Hematopoietic multipotent progenitor cell treated with erythropoietin and hydrocortisone succinate and interleukin-3 and kit ligand, for 6 days (in vitro differentiated cells): ENCODE measurements at regions not wholly inside any gene's neighbourhood (a gene's known extent, or its start where the extent isn't known, plus 50 kb on each side); places are given as distances from the start of the nearest gene placed in this dataset.
A peak's percentile ranks its signal among the peaks of the same experiment; 100 is the strongest.

Source experiments
- DNase-seq: peaks from one replicate; pipeline ENCODE4 v3.0.0-alpha.2; 2015

DNA sequence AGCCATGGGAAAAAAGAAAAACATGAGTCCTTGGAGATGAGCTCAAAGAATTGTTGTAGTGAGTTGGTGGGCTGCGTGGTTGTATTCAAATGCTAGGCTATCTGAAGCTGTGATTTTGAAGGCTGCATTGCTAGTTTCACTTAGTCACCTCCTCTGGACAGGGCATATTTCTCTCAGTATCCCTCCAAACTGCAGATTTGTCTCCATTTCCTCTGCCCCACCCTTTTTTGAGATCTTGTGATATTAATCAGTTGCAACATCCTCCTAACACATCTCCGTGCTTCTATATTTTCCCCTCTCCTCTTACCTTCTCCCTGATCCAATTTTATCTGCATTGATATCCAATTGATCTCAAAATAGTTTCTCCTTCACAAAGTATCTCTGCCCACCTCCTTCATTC, 1048.0 kb upstream of the WWC1 start:
- DNase-seq = no peak

DNA sequence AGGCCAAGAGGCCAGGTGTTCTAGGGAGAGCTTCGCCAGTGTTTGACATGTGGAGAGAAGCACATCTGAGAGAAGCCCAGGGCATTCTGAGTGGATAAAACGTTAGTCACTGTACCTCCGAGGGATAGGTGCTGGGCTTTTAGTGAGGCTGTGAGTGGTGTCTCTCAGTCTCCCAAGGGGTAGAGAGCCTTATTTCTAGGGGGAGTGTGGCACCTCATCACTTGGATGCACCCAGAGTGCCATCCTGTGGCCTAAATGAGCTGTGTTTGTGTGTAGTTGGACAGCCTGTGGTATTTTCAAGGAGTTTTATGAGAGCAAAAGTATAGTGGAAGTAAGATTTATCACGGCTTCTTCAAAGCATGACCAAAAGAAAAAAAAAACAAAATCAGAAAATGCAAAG, 1046.9 kb upstream of the WWC1 start:
- no peak for DNase-seq

DNA sequence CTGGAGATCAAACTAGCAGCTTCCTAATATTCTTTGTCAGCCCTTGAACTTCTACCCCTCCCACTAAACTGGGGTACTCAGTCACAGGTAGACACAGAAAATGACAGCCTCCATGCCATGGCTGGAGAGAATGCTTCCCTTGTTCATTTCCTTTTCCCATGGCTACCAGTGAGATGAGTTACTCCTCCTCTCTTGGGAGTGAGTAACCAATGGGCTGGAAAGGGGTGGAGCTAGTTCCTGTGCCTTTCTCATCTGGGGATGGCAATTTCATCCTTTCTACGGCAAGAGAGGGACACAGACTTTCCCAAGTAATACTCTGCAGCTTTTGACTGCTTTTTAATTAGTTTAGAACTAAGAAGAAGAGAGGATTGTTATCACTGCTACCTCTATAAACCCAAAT, 1045.6 kb upstream of the WWC1 start:
- no peak for DNase-seq

DNA sequence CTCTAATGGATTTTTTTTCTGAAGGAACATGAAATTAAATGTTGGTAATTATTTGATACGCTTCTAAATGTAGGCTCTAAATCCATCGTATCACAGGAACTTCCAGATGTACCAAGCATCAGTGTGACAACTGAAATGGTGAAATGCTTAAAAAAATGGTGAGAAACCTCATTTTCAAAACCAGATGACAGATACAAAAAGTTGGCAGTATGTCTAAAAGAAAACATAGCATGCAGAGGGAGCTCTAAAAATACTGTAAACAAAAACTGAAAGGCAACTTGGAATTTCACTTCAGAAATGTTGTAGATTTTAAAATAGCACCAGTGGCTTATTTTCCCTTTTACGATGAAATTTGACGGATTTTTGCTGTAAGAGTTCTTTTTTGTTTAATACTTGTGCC, 1043.6 kb upstream of the WWC1 start:
- no peak for DNase-seq

DNA sequence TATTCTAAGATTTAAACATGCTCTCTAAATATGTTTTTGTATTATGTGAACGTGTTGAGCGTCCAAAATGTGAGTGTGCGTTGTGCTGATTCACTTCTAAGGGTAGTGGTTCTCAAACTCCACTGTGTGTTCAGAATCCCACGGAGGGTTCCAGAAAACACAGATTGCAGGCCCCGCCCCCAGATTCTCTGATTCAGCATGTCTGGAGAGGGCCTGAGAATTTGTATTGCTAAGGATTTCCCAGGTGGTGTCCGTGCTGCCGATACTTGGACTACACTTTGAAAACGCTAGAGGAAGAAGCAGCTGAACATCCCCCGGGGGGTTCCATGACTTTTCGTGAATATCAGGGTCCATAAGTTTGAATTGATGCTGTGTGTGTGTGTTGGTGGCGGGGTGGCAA, 1043.2 kb upstream of the WWC1 start:
- DNase-seq = no peak

DNA sequence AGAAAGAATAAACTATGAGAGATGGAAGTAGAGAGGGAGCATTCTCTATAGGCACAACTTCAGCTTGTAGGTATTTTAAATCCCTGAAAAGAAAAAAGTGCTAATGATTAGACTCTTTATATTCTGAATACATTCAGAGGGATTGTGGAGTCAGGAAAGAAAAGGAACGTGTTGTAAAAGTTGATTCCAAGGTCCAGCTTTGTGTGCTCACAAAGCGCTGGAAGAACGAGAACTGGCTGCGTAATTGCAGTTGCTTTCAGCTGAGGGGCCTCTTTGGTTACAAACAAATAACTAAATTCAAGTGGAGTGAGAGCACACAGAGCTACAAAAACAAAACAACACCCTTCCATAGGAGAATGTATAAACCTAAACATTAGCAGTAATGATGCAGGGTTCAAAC, 1040.4 kb upstream of the WWC1 start:
- DNase-seq = no peak

DNA sequence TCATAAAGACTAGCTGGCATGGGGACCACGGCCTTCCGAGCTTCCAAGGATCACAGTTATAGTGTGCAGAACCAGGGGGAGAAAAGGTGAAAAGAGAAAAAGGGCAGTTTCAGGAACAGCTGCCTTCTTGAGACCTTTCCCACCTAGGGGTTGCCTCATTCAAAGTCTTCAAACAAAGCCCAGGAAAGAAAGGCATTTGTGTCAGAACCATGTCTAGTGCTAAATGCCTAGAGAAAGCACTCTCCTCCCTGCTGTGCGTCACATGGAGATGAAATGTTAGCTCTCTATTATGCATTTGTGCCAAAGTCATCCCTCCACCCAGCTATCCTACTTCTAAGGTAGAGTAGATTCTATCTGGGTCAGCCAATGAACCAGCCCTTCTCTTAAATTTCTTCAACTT, 1037.3 kb upstream of the WWC1 start:
- no peak for DNase-seq

DNA sequence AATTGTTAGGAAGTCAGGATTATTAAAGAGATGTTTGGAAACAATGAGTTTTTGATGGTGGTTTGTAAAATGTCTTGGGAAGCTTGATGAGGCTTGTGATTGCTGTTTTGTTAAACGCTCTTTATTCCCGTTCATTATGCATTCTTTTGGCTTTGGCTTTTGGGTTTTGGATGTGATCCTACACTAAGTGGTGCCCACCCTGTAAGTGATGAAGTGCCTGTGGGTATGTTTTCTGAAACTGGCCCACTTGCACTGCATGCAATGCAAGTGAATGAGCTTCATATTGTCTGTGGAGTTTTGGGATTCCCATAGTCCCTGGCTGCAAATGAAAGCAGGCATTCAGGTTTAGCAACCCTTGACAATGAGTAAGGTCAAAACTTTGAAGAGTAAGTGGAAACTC, 1035.5 kb upstream of the WWC1 start:
- no peak for DNase-seq

DNA sequence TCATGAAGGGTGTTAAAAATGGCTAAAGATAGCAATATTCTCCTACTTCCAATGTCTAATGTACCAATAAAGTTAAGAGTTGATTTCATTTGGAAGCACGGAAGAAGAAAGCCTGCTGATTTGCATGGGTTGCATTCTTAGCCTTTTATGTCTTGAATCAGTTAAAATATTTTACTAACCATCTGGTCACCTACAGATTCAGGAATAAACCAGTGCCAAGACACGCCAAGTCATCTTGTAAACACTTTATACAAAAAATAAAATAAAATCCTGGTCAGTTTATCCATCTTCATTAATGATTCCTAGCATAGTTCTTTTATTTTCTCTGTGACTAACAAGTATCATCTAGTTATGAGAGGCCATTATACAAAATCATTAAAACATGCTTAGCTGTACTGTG, 1031.6 kb upstream of the WWC1 start:
- no peak for DNase-seq

DNA sequence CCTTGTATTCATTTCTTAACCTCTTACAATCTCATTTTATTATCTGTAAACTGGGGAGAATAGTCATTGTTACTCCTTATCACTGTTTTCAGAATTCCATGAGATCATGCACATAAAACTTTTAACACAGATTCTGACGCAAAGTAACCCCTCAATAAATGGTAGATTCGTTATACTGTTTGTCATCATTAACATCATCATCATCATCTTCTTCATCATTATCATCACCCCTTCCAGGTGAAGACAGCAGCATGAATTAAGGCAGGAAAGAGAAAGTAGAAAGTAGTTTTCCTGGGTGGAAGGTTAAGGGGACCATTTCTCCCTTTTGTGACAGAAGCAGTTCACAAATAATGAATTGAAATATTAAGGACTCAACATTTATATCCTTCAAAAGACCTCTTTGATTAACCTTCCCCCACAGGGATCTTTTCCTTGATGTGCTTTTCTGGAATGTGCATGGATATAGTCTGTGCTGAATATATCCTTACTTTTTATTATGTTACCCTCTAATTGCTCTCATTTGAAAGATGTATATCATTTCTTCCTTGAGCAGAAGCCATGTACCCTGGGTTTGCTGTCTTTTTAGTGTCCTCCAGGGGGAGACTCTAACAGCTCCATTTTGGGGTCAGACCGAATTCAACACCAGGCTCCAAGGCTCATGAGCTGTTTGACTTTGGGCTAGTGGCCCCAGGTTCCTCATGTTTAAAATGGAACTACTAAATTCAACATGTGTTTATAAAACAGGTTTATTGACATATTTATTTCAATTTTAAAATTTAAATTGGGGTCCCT, 1029.9 kb upstream of the WWC1 start:
- peak; percentile 7 for DNase-seq

DNA sequence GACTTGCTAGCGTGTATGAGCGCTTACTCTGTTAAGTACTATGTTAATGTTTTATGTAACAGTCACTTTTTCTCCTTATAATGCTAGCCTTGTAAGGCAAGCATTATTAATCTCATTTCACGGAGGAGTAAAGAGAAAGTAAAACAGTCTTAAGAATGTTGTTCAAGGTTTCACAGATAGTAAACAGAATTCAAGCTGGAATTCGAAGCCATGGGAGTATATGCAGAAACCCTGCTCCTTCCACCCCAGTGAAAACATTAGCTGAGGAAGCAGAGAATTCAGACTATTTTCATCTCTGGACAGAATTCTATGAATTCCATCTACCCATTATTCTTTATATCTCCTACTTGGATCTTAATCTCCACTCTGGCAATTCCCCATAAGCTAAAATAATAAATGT, 1028.3 kb upstream of the WWC1 start:
- DNase-seq = no peak

DNA sequence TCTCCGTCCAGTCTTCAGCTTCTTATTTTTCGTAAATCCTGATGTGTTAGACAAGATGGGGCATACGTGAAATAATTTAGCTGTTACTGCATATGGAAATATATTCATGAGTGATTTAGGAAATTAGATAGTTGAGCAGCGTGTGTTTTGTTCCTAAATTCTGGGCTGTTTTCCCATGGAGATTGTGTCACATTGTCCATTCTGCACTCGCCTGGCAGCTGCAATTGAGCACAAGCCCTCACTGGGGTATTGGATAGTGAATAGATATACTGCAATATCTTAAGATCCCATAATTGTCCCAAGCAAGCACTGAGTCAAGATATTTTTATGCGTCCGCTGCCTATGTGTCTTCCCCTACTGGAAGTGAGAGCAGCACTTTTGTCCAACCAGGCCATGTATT, 1027.1 kb upstream of the WWC1 start:
- DNase-seq = no peak

DNA sequence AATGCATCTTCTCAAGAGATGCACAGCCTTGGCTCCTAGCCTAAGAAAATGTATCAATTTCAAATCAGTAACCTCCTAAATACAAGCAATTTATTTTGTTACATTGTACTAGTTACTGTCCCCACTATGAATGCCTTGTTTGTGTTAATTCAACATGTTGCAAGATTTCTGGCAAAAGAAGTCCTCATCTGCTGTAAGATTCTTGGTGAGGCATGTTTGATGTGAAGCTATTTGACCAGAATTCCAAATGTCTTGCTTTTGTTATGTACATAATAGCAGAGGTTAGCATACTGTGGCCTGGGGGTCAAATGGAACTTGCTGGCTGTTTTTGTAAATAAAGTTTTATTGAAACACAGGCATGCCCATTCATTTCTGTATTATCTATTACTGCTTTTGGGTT, 1023.1 kb upstream of the WWC1 start:
- DNase-seq = no peak

DNA sequence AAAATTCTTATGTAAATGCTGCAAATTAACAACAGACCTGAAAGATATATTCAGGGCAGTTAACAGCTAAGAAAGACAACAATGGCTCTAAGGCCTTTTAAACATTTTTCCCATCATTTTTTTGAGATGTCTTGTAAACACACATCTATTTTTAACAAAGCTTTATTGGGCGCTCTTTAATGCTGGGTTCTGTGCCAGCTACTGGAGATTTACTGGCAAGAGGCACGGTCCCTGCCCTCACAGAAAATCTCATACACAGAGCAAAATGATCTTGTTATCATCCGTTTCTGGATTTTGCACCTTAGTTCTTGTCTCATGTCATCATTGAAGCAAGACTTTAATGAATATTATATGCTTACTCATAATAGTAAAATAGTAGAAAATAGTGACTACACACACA, 1022.3 kb upstream of the WWC1 start:
- no peak for DNase-seq

DNA sequence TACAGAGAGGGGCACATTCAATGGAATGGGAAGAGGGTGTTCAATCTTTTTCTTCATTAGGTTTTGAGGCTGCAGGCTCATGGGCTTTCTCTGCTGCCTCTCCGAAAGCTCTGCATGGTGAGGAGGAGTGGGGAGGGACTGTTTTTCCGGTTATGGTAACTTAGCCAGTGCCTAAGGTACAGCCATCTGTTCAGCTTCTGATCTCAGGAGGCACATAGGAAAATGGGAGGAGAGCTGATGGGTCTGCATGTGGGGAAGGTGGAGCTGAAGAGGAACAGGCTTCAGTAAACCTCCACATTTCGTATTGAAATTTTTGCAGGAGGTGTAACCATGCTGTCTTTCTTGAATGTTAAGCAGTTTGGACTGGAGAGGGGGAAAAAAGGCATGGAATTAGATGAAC, 1020.4 kb upstream of the WWC1 start:
- no peak for DNase-seq

DNA sequence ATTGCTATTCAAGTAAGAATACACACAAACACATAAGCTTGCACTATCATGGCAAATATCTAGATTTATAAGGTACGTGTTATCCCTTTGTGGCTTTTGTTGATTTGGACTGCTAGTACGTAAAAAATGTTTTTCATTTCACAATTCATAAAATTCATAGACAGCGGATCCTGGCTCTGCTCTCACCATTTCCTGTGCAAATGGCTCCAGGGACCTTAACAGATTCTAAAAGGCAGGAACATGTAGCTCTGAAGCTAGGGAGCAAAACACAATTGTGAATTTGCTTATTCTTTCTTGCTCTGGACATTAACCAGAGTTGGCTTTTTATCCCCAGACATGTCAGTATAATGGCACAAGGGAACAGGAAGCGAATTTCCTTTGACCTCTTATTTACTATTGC, 1019.9 kb upstream of the WWC1 start:
- DNase-seq = no peak

DNA sequence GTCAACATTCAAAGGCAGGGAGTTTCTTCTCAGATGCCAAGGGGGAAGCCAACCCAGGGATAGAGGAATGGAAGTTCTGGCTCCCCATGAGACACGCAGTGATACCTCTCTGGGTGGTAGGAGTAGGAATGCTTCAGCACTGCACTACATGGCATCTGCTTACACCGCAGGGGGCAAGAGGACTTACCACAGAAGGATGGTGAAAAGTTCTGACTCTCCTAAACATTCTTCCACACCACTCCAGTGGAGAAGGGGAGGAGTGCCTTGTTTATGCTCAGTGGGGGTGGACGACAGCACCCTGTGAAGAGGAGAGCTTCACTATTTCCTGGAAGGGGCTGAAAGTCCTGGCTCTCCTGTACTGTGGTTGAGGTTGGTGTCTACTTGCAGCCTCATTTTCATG, 1011.3 kb upstream of the WWC1 start:
- no peak for DNase-seq

DNA sequence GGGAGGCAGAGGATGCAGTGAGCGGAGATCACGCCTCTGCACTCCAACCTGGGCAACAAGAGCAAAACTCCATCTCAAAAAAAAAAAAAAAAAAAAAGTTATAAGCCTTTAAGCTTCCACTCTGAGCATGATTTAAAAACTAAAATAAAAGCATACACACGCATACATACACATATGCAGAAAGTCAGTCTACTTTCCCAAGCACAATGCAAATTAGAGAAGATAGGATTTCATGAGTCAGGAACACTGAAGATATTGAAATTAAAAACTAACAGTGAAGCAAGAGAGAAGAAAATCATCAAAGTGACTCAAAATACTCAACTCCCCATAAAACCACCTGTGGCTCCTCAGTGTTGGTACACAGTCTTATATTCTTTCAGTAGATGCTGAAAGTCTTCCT, 1009.5 kb upstream of the WWC1 start:
- no peak for DNase-seq

DNA sequence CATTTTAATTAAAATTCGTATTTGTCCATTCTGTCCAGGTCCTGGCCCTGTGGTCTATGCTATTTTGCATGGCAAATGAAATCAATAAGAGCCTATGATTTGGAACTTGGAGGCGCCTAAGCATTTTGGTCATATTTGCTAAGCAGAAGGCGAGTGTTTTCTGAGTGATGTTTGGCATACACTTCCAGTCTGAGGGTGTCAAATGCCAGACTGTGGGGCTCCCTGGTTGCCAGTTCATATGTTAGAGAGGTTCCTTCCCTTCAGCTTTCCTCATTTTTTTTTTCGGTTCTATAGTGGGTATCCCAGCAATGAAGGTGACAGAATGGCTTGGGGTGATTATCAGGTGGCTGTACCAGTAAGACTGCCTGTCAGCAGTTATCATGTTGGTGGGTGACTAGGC, 1007.8 kb upstream of the WWC1 start:
- DNase-seq = no peak

DNA sequence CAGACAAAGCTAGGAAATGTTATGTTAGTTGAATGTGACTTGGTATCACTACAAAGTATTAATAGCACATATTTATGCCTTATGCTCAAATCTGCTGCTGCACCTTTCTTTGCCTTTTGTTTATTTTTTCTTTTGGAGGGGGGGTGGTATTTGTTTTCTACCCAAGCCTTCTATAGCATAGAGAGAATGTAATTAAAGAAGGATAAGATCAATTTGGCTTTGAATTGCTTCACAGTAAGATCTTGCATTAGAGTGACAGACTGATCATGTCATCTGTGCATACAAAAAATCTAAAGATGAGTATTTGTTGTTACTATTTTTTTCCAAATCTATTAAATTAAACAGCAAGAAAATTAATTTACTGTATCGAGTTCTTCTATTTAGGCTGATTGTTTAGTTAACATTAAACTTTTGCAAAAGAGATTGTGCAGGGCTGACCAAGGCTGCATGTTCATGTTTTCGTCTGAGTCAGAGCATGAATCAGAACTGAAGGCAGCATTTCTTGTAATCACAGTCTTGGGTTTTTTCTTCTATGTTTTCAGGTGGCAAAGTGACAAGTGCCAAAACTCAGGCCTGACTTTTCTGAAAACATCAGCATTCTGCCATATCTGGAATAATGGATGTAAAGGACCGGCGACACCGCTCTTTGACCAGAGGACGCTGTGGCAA, 1007.1 kb upstream of the WWC1 start:
- no peak for DNase-seq

DNA sequence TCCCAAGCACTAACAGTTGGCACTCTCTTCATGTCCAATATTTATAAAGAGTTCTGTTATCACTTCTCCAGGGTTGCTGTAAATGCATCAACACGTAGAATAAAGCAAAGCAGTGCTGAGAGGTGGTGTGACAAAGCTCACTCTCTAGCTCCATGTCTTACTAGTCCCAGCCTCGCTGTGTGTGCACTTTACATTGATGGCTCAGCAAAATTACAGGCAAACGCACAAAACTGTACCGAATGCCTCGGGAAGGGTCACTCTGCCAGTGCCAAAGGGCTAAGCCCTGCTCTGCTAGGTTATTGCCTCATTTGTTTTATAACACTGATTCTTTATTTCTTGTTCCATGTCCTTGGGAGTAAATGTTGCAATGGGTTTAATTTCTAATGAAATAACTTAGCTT, 1005.9 kb upstream of the WWC1 start:
- no peak for DNase-seq

DNA sequence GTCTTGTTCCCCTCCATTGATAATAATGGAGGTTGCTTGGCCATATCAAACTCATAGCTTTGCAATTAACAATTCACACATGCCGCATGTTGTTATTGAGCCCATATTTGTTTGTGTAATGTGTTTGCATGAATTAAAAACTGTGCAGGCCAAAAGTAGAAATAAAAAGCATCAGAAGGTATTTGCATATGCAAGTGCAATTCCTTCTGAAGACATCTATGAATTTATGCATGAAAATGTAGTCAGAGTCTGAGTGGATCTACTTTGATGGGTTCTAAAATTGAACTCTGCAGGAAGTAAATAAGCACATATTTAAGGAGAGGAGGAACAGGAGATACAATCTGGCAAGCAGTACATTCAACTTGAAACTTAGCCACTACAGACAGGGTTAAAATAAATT, 1004.6 kb upstream of the WWC1 start:
- DNase-seq = no peak

DNA sequence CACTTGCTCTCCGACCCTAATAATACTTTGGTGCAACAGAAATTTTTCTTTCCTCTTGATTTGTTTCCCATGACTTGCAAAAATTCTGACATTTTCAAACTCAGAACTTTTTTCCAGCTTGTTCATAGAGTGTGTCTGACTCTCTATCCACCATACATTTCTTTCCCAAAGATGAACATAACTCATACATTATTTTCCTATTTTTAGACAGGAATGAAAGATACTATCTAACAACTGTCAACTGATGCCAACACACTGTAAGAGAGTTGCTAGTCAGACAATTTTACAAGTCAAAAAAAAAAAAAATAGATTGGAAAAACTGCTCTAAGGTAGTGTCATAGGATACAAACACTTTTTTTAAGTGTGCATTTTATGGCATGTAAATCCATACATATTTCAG, 1001.0 kb upstream of the WWC1 start:
- no peak for DNase-seq

DNA sequence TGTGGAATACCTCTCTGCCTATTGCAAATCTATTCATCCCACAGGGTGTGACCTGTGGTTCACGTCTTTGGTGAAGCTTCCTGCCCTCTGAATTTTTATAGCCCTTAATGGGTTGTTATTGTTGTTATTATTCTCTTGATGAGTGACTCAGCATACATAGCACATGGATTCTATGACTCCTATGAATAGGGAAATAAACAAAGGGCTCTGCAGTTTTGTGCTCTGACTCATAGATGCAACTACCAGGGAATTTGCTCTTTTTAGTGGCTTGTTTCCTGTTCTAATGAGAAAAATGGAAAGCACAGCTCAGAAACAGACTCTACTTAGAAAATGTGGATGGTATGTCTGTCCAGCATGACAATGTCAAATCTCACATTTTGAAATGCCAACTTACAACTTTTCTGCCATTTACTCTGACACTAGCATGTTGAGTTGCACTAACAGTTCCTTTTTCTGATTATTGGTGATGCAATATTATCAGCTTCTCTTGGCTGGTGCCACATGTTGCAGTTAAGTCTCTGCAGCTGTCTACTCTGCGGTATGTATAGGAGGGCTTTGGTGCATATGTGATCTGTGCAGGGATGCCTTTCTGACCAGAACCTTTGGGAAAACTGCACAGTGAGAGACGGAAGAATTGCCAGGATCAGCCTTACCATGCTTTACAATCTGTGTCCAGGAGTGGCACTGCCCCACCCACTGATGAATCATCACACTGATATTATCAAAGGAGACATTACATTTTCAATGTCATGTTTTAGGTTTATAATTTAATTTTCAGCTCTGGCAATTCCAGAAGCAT, 996.4 kb upstream of the WWC1 start:
- no peak for DNase-seq
